HG02623 (cell line): ENCODE measurements at regions not wholly inside any gene's neighbourhood (a gene's known extent, or its start where the extent isn't known, plus 50 kb on each side); places are given as distances from the start of the nearest gene placed in this dataset.
"Not testable (repeated sequence)": the region's sequence is repeated elsewhere in the genome, so short reads cannot be mapped to it uniquely, and the experiment has no call there.

ENCODE experiments used
- ATAC-seq: cut with Tn5 transposase; IDR thresholded peaks from one replicate; pipeline ENCODE4 v1.9.1; 2021; ENCODE audit warnings: moderate library complexity; ENCODE audit not compliant: unreplicated experiment

- ATAC-seq: no peak
Measured at GRCh38 chr11:37402663-37403062, 804.6 kb upstream of the RAG2 start.

- ATAC-seq: no peak
Measured at GRCh38 chr11:37394236-37394870, 796.3 kb upstream of the RAG2 start.

GRCh38 chr11:37391615-37392014 is 793.6 kb upstream of the RAG2 start:
- no peak for ATAC-seq

GRCh38 chr11:37390576-37391083 is 792.6 kb upstream of the RAG2 start:
- ATAC-seq: no peak

- ATAC-seq: no peak
Measured at GRCh38 chr11:37378958-37379357, 780.9 kb upstream of the RAG2 start.

- ATAC-seq: no peak
Measured at GRCh38 chr11:37372667-37373066, 774.6 kb upstream of the RAG2 start.

GRCh38 chr11:37371346-37371970 is 773.4 kb upstream of the RAG2 start:
- ATAC-seq: no peak

- ATAC-seq: no peak
Measured at GRCh38 chr11:37370817-37371216, 772.8 kb upstream of the RAG2 start.

- no peak for ATAC-seq
Measured at GRCh38 chr11:37364246-37364839, 766.3 kb upstream of the RAG2 start.

GRCh38 chr11:37353192-37353591 is 755.2 kb upstream of the RAG2 start:
- ATAC-seq: no peak

- ATAC-seq: no peak
Measured at GRCh38 chr11:37352485-37352884, 754.4 kb upstream of the RAG2 start.

- no peak for ATAC-seq
Measured at GRCh38 chr11:37343290-37343689, 745.3 kb upstream of the RAG2 start.

- ATAC-seq: no peak
Measured at GRCh38 chr11:37336401-37336800, 738.4 kb upstream of the RAG2 start.

- ATAC-seq: no peak
Measured at GRCh38 chr11:37333345-37333744, 735.3 kb upstream of the RAG2 start.

- ATAC-seq: no peak
Measured at GRCh38 chr11:37323843-37324242, 725.8 kb upstream of the RAG2 start.

- ATAC-seq: no peak
Measured at GRCh38 chr11:37322333-37323194, 724.5 kb upstream of the RAG2 start.

GRCh38 chr11:37320921-37321320 is 722.9 kb upstream of the RAG2 start:
- no peak for ATAC-seq

- ATAC-seq: no peak
Measured at GRCh38 chr11:37317803-37318202, 719.8 kb upstream of the RAG2 start.

GRCh38 chr11:37313266-37313665 is 715.2 kb upstream of the RAG2 start:
- no peak for ATAC-seq

- ATAC-seq: no peak
Measured at GRCh38 chr11:37306563-37306962, 708.5 kb upstream of the RAG2 start.

- not testable (repeated sequence) for ATAC-seq
Measured at GRCh38 chr11:37301405-37301804, 703.4 kb upstream of the RAG2 start.
